ENCODE measurements at regions not wholly inside any gene's neighbourhood (a gene's known extent, or its start where the extent isn't known, plus 50 kb on each side); places are given as distances from the start of the nearest gene placed in this dataset.
"Not testable (repeated sequence)": the region's sequence is repeated elsewhere in the genome, so short reads cannot be mapped to it uniquely, and the experiment has no call there.

DNA sequence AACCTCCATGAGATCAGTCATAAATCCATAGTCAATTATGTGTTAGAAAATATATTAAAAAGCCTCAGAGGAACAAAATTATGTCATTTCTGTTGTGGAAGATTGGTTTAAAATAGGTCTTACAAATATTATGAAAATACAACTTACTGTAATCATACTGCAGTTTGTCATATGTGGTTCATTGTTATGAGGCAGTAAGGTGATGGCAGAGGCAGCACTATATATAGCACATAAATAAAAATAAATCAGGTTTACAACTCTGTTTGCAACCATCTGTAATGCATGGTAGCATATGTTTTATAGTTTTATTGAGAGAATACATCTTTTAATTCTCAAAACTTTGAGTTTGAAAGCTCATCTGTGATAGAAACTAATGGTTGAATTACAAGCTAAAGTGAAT, 651.4 kb downstream of the PCDH11X start:
- H3K27ac ChIP-seq; H3K9me3 ChIP-seq; H3K4me1 ChIP-seq; H3K27me3 ChIP-seq; H3K36me3 ChIP-seq; H3K4me3 ChIP-seq; intact Hi-C loops (cut with DNase I; ENCODE audit: low total_unique reads); DNase-seq: not testable (repeated sequence)

- intact Hi-C loops (cut with DNase I; ENCODE audit: low total_unique reads); H3K27me3 ChIP-seq; DNase-seq; H3K27ac ChIP-seq; H3K36me3 ChIP-seq; H3K4me3 ChIP-seq; H3K9me3 ChIP-seq; H3K4me1 ChIP-seq: not testable (repeated sequence)
- 86 to 94% (median 91%) methylated on average over 11 to 13 of the region's 13 CpGs for whole genome bisulfite sequencing, 5 donors
Measured at GRCh38 chrX:92460539-92460938, 681.4 kb downstream of the PCDH11X start.

- intact Hi-C loops (cut with DNase I; ENCODE audit: low total_unique reads); H3K4me3 ChIP-seq; H3K9me3 ChIP-seq; H3K27me3 ChIP-seq; DNase-seq; H3K36me3 ChIP-seq; H3K27ac ChIP-seq; H3K4me1 ChIP-seq: not testable (repeated sequence)
- 79 to 90% (median 83%) methylated on average over 2 to 3 of the region's 3 CpGs for WGBS, 5 donors
Measured at GRCh38 chrX:92480165-92480564, 701.0 kb downstream of the PCDH11X start.

DNA sequence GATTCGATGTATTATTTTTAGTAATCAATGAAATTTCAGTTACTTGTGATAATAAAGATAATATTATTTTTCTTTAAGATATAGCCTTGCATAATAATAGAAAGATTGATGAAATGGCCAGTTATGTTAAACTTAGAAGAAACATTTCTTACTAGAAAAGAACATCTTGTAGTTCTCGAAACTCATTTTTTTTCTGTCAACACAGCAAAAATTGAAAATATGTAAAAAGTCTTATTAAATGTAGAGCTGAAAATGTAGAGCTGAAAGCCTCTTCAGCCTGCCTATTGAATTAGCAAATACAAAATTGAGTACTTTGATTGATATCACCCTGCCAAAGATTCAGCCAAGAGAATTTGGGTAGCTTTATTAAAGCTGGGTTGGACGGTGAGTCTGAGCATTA, 706.3 kb downstream of the PCDH11X start:
- WGBS, 5 donors, result 72 to 87% (median 81%) methylated on average over 2 to 3 of the region's 3 CpGs

GRCh38 chrX:92515270-92515669, 736.1 kb downstream of the PCDH11X start:
- H3K9me3 ChIP-seq; H3K27ac ChIP-seq; H3K4me1 ChIP-seq; H3K36me3 ChIP-seq; DNase-seq; intact Hi-C loops (cut with DNase I; ENCODE audit: low total_unique reads); H3K27me3 ChIP-seq; H3K4me3 ChIP-seq: not testable (repeated sequence)
- 92 to 96% (median 95%) methylated on average over 18 to 19 of the region's 19 CpGs for WGBS, 5 donors

More for the DNA sequence above, 706.3 kb downstream of the PCDH11X start:
- H3K27ac ChIP-seq; DNase-seq; H3K27me3 ChIP-seq; H3K4me1 ChIP-seq; H3K4me3 ChIP-seq; intact Hi-C loops (cut with DNase I; ENCODE audit: low total_unique reads); H3K36me3 ChIP-seq; H3K9me3 ChIP-seq: not testable (repeated sequence)

GRCh38 chrX:92528995-92529394, 749.8 kb downstream of the PCDH11X start:
- H3K4me3 ChIP-seq; DNase-seq; H3K27me3 ChIP-seq; H3K27ac ChIP-seq; H3K9me3 ChIP-seq; H3K36me3 ChIP-seq; H3K4me1 ChIP-seq; intact Hi-C loops (cut with DNase I; ENCODE audit: low total_unique reads): not testable (repeated sequence)
- 52 to 84% (median 73%) methylated on average over 2 of the region's 2 CpGs for WGBS, 5 donors

- H3K36me3 ChIP-seq; H3K4me1 ChIP-seq; H3K27me3 ChIP-seq; intact Hi-C loops (cut with DNase I; ENCODE audit: low total_unique reads); H3K27ac ChIP-seq; H3K4me3 ChIP-seq; DNase-seq; H3K9me3 ChIP-seq: not testable (repeated sequence)
- 63 to 73% (median 72%) methylated on average over 4 of the region's 4 CpGs for WGBS, 5 donors
Measured at GRCh38 chrX:92540461-92540860, 761.3 kb downstream of the PCDH11X start.

GRCh38 chrX:92558323-92558722, 779.1 kb downstream of the PCDH11X start:
- DNase-seq; intact Hi-C loops (cut with DNase I; ENCODE audit: low total_unique reads); H3K27me3 ChIP-seq; H3K4me1 ChIP-seq; H3K36me3 ChIP-seq; H3K9me3 ChIP-seq; H3K27ac ChIP-seq; H3K4me3 ChIP-seq: not testable (repeated sequence)

GRCh38 chrX:92558796-92559195, 779.6 kb downstream of the PCDH11X start:
- H3K27ac ChIP-seq; H3K27me3 ChIP-seq; H3K4me1 ChIP-seq; H3K36me3 ChIP-seq; H3K4me3 ChIP-seq; intact Hi-C loops (cut with DNase I; ENCODE audit: low total_unique reads); DNase-seq; H3K9me3 ChIP-seq: not testable (repeated sequence)
- 68 to 83% (median 76%) methylated on average over 1 of the region's 1 CpG for WGBS, 5 donors

DNA sequence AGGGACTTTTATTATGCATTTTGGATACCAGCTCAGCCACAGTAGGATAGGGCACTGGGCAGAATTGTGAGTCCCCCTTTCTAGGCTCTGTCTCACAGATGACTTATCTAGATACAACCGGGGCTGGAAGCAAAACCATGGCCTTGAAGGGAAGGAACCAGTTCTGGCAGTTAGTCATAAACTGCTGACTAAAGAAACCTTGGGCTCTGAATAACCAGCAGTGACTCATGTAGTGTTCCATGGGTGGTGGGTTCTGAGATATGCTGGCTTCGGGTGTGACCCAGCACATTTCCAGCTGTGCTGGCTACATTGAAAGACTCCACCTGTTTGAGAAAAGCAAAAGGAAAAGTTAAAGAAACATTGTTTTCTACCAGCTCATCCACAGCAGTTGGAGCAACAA, 780.9 kb downstream of the PCDH11X start:
- intact Hi-C loops (cut with DNase I; ENCODE audit: low total_unique reads); DNase-seq; H3K4me3 ChIP-seq; H3K27ac ChIP-seq; H3K9me3 ChIP-seq; H3K36me3 ChIP-seq; H3K4me1 ChIP-seq; H3K27me3 ChIP-seq: not testable (repeated sequence)
- 29 to 69% (median 54%) methylated on average over 2 of the region's 2 CpGs for WGBS, 5 donors

DNA sequence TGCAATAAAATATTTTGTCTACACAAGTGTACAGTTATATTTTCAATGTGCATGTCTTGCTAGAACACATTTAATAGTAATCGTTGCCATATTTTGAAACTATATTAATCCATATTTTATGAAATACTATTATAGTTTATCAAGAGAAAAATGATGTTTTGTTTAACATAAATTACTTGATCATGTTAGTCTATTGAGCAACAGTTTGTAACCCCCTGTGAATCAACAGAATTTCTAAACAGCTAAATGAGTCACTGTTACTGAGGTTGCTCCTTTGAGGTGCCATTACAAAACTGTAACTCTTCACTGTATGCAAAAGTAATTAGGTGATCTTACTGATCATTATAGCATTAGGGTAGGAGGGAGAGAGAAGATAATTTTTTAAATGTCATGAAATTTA, 791.0 kb downstream of the PCDH11X start:
- H3K36me3 ChIP-seq; H3K27me3 ChIP-seq; intact Hi-C loops (cut with DNase I; ENCODE audit: low total_unique reads); H3K4me1 ChIP-seq; H3K27ac ChIP-seq; H3K4me3 ChIP-seq; DNase-seq; H3K9me3 ChIP-seq: not testable (repeated sequence)
- 76 to 92% (median 80%) methylated on average over 1 of the region's 1 CpG for WGBS, 5 donors

- H3K36me3 ChIP-seq; DNase-seq; H3K9me3 ChIP-seq; intact Hi-C loops (cut with DNase I; ENCODE audit: low total_unique reads); H3K27ac ChIP-seq; H3K4me3 ChIP-seq; H3K4me1 ChIP-seq; H3K27me3 ChIP-seq: not testable (repeated sequence)
- 46 to 62% (median 56%) methylated on average over 3 of the region's 3 CpGs for WGBS, 5 donors
Measured at GRCh38 chrX:92586643-92587042, 807.5 kb downstream of the PCDH11X start.

GRCh38 chrX:92589676-92590075, 810.5 kb downstream of the PCDH11X start:
- H3K27me3 ChIP-seq; intact Hi-C loops (cut with DNase I; ENCODE audit: low total_unique reads); H3K4me1 ChIP-seq; H3K4me3 ChIP-seq; DNase-seq; H3K36me3 ChIP-seq; H3K9me3 ChIP-seq; H3K27ac ChIP-seq: not testable (repeated sequence)
- WGBS, 5 donors, result 52 to 81% (median 63%) methylated on average over 4 of the region's 4 CpGs
